Sigmoid colon (tissue), 6 donors: ENCODE measurements at regions not wholly inside any gene's neighbourhood (a gene's known extent, or its start where the extent isn't known, plus 50 kb on each side); places are given as distances from the start of the nearest gene placed in this dataset.

ENCODE experiments used
- DNase-seq: peaks from one replicate; pipeline ENCODE4 v3.0.0-alpha.2; 2019
- H3K27ac ChIP-seq, 4 donors: fragments of 200-600 bp; sonication (generic); one replicate each; pipeline ENCODE4 v1.5.1; 2016 to 2019; ENCODE audit warnings: mild to moderate bottlenecking in 1 of 4
- H3K27me3 ChIP-seq, 3 donors: fragments of 200-600 bp; sonication (generic); one replicate each; pipeline ENCODE4 v1.5.1; 2019; ENCODE audit warnings: mild to moderate bottlenecking in 1 of 3
- H3K36me3 ChIP-seq, 4 donors: fragments of 200-600 bp; sonication (generic); one replicate each; pipeline ENCODE4 v1.5.1; 2016 to 2019
- H3K4me1 ChIP-seq, 4 donors: fragments of 200-600 bp; sonication (generic); one replicate each; pipeline ENCODE4 v1.5.1; 2017 to 2019
- H3K4me3 ChIP-seq, 4 donors: fragments of 200-600 bp; sonication (generic); one replicate each; pipeline ENCODE4 v1.5.1; 2017 to 2019; ENCODE audit warnings: mild to moderate bottlenecking in 2 of 4, moderate library complexity in 1 of 4
- H3K9me3 ChIP-seq, 4 donors: fragments of 200-600 bp in 3 of 4; sonication (generic) in 3 of 4; one replicate each; pipeline versions ENCODE4 v1.5.1 to v1.6.1; 2013 to 2019
- EP300 ChIP-seq, 4 donors: sonication (generic); formaldehyde crosslinking; IDR thresholded peaks; one replicate each; pipeline ENCODE4 v1.6.1; 2017; ENCODE audit warnings: antibody characterized with exemption in 4 of 4
- POLR2A ChIP-seq, 2 donors: fragments of 450-650 bp; IDR thresholded peaks; one replicate each; pipeline ENCODE4 v1.6.1; 2016; ENCODE audit warnings: antibody characterized with exemption in 2 of 2, mild to moderate bottlenecking in 2 of 2, moderate library complexity in 2 of 2
- POLR2AphosphoS5 ChIP-seq, 4 donors: sonication (generic); formaldehyde crosslinking; IDR thresholded peaks; one replicate each; pipeline ENCODE4 v1.6.1; 2017; ENCODE audit warnings: antibody characterized with exemption in 4 of 4
- WGBS, 2 donors: extraction: QIAGEN DNeasy Blood & Tissue Kit; methylation state at CpG; one replicate each; pipeline ENCODE4 v1.1.7; 2013; 5-methylcytosine and 5-hydroxymethylcytosine counted together
- intact Hi-C: fragments of 100-400 bp; cut with DNase I; formaldehyde crosslinking; loops from one replicate; pipeline ENCODE4 v1.15.1; 2023
- TF ChIP-seq, protein P1 (sequence below), 4 experiments: fragments of 450-650 bp in 3 of 4; fragments of 200-600 bp in 1 of 4; IDR thresholded peaks; one replicate each; pipeline ENCODE4 v1.5.1; 2016 to 2019; ENCODE audit warnings: antibody characterized with exemption in 4 of 4, mild to moderate bottlenecking in 3 of 4, moderate library complexity in 2 of 4
- donor health status: healthy with polysubstance abuse.
- donor health status: healthy.

DNA sequence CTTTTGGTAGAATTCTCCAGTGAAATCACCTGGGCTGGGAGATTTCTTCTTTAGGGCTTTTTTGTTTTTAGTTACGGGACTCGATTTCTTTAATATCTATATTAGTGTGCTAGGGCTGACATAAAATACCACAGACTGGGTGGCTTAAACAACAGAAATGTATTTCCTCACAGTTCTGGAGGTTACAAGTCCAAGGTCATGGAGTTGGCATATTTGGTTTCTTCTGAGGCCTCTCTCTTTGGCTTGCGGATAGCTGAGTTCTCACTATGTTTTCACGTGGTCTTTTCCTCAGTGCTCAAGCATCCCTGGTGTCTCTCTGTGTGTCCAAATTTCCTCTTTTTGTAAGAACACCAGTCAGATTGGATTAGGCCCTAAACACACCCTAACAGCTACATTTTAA is 208.5 kb upstream of the DTNA start:
- TF ChIP-seq POLR2A (IDR thresholded peaks at IDR 0.05) (no peak), EP300 (IDR thresholded peaks at IDR 0.05) (no peak), POLR2AphosphoS5 (IDR thresholded peaks at IDR 0.05) (no peak)
- TF ChIP-seq, protein P1, sequence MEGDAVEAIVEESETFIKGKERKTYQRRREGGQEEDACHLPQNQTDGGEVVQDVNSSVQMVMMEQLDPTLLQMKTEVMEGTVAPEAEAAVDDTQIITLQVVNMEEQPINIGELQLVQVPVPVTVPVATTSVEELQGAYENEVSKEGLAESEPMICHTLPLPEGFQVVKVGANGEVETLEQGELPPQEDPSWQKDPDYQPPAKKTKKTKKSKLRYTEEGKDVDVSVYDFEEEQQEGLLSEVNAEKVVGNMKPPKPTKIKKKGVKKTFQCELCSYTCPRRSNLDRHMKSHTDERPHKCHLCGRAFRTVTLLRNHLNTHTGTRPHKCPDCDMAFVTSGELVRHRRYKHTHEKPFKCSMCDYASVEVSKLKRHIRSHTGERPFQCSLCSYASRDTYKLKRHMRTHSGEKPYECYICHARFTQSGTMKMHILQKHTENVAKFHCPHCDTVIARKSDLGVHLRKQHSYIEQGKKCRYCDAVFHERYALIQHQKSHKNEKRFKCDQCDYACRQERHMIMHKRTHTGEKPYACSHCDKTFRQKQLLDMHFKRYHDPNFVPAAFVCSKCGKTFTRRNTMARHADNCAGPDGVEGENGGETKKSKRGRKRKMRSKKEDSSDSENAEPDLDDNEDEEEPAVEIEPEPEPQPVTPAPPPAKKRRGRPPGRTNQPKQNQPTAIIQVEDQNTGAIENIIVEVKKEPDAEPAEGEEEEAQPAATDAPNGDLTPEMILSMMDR (IDR thresholded peaks at IDR 0.05) = no peak
- H3K27me3 ChIP-seq = no peaks in the 10 kb centered on the region
- WGBS, 2 donors = 64 to 68% methylated on average over 4 of the region's 4 CpGs
- H3K4me3 ChIP-seq = no peak overlapping the region
- no peaks in the 10 kb centered on the region for H3K4me1 ChIP-seq
- intact Hi-C loops = no loop called here
- H3K9me3 ChIP-seq = peaks cover 0 to 2% (median 0%) of the 10 kb centered on the region in 4 donors
- H3K36me3 ChIP-seq = no peaks in the 10 kb centered on the region
- no peak overlapping the region for H3K27ac ChIP-seq
- DNase-seq = no peak

DNA sequence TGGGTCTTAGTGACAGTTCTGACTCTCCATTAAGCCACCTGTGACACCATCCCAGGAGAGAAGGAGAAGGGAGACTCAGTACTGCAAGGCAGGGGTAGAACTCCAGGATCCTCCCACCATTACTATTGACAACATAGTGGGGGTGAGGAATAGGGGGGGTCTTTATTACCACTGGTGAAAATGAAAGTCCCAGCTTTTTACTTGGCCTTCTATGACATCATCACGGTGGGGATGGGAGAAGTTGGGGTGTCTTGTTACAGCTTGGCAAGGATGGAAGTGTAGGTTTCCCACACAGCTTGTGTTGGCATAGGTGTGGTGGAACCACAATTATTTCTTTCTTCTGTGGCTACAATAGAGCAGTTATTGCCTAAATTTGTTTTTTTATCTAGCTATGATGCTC is 203.9 kb upstream of the DTNA start:
- Histone ChIP-seq H3K4me1 (no peaks in the 10 kb centered on the region), H3K27ac (no peak overlapping the region), H3K36me3 (no peaks in the 10 kb centered on the region), H3K9me3 (no peaks in the 10 kb centered on the region), H3K4me3 (no peak overlapping the region), H3K27me3 (no peaks in the 10 kb centered on the region)
- TF ChIP-seq POLR2AphosphoS5 (IDR thresholded peaks at IDR 0.05) (no peak), POLR2A (IDR thresholded peaks at IDR 0.05) (no peak), EP300 (IDR thresholded peaks at IDR 0.05) (no peak)
- TF ChIP-seq, protein P1 (IDR thresholded peaks at IDR 0.05) = no peak
- intact Hi-C loops = no loop called here
- 94 to 98% methylated on average over 1 of the region's 1 CpG for WGBS, 2 donors
- DNase-seq = no peak

DNA sequence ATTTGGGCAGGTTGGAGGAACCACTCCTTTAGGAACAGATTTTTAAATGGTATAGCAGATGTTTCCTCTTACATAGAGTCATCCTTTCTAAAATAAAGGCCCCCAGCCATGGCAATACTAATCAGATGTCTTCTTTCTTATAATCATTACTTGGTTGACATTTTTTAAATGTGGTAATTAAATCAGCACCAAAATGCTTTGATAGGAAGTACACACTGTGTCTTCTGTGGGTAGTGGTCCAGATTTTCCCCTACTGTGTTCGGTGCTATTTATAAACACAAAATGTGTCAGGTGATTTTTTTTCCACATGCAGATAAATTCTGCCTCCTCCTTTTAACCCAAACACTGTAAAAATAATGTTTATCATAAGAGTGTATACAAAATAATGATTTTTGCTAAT is 200.9 kb upstream of the DTNA start:
- Histone ChIP-seq H3K36me3 (no peaks in the 10 kb centered on the region), H3K4me1 (no peaks in the 10 kb centered on the region), H3K4me3 (no peak overlapping the region), H3K27me3 (no peaks in the 10 kb centered on the region), H3K27ac (no peak overlapping the region), H3K9me3 (no peaks in the 10 kb centered on the region)
- TF ChIP-seq, protein P1 (IDR thresholded peaks at IDR 0.05) = no peak
- TF ChIP-seq POLR2AphosphoS5 (IDR thresholded peaks at IDR 0.05) = no peak
- TF ChIP-seq POLR2A (IDR thresholded peaks at IDR 0.05) = no peak
- TF ChIP-seq EP300 (IDR thresholded peaks at IDR 0.05) = no peak
- intact Hi-C loops = no loop called here
- DNase-seq = no peak
- WGBS, 2 donors = 64 to 86% methylated on average over 1 of the region's 1 CpG

DNA sequence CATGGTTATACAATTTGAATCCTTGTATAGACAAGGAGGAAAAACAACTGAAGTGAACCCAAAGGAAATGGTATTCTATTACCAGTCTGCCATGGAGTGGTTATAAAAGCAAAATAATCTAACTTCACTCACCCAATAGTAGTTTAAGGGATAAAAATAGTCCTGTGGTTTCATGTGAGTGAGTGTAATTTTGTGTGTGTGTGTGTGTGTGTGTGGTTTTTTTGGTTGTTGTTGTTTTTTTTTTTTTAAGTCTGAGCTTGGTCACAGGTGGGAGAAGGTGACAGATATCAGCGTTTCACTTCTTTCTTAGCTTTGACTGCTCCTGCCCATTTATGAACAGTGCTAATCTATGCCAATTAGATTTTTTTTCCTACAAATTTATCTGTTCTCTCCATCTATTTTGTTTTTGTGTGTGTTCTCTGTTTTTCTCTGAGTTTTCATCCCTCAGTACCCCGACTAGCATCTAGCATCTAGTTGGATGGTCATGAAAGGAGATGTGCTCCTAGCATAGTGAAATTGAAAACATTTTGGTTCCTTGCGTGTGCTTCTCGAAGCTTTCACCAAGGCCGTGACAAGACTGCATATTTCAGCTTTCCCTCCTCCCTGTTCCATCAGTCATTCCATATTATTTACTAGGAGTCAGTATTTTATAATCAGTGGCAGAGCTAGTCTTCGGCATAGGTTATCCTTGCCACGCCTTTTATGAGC is 200.1 kb upstream of the DTNA start:
- WGBS, 2 donors = 83 to 88% methylated on average over 7 of the region's 7 CpGs
- DNase-seq = no peak
- no peak overlapping the region for H3K4me3 ChIP-seq

More for the DNA sequence above, 200.1 kb upstream of the DTNA start:
- no peak overlapping the region for H3K27ac ChIP-seq
- no peaks in the 10 kb centered on the region for H3K36me3 ChIP-seq
- no peak for TF ChIP-seq EP300 (IDR thresholded peaks at IDR 0.05)
- no peak for TF ChIP-seq POLR2A (IDR thresholded peaks at IDR 0.05)
- TF ChIP-seq POLR2AphosphoS5 (IDR thresholded peaks at IDR 0.05) = no peak
- TF ChIP-seq, protein P1 (IDR thresholded peaks at IDR 0.05) = no peak
- H3K27me3 ChIP-seq = no peaks in the 10 kb centered on the region
- H3K9me3 ChIP-seq = no peaks in the 10 kb centered on the region
- no peaks in the 10 kb centered on the region for H3K4me1 ChIP-seq
- intact Hi-C loops = no loop called here
